ENCODE measurements at regions not wholly inside any gene's neighbourhood (a gene's known extent, or its start where the extent isn't known, plus 50 kb on each side); places are given as distances from the start of the nearest gene placed in this dataset.

DNA sequence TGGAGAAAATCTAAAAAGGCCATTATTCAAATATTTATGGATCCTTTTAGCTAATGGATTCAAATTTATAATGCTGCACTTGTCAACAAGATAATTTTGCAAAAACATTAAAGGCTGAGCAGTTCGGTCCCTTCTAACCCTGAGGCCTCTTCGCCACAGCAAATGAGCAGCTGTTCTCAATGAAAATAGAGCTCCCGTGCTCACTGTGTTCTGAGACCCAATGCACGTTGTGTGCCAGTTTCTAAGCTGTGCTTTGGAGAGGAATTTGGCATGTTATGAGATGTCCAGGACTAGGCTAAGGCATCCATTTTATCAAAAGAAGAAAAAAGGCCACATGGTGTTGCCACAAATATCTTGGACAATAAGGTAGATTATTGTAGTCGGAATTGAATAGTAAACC, 220.1 kb upstream of the TSHZ2 start:
- Histone ChIP-seq H3K9me3 (ENCODE audit: control extremely low read depth in 1 of 5, control insufficient read depth in 4 of 5, insufficient read depth in 2 of 5, low read depth in 1 of 5, low read length in 4 of 5) (peaks cover 0 to 2% (median 0%) of the 10 kb centered on the region in 5 experiments), H3K4me1 (ENCODE audit: control extremely low read depth in 1 of 4, control insufficient read depth in 4 of 4, insufficient read depth in 4 of 4, low read length in 3 of 4) (no peaks in the 10 kb centered on the region), H3K27ac (ENCODE audit: insufficient read depth in 1 of 2, low read depth in 1 of 2, low read length in 2 of 2, poor library complexity in 1 of 2, severe bottlenecking in 2 of 2) (no peak overlapping the region), H3K36me3 (ENCODE audit: control insufficient read depth in 4 of 4, insufficient read depth in 4 of 4, low read length in 3 of 4) (no peaks in the 10 kb centered on the region), H3K27me3 (replicated peaks in 2 of 5; ENCODE audit: control insufficient read depth in 4 of 5, insufficient read depth in 5 of 5, low read length in 4 of 5) (no peaks in the 10 kb centered on the region), H3K4me3 (ENCODE audit: control insufficient read depth in 1 of 7, extremely low read depth in 1 of 7, insufficient read depth in 4 of 7, low read depth in 2 of 7, low read length in 6 of 7) (no peak overlapping the region)
- no peak for DNase-seq
- CTCF ChIA-PET: no interaction called here
- POLR2A ChIA-PET: no interaction called here
- WGBS (ENCODE audit: insufficient coverage): 88% methylated on average over 4 of the region's 5 CpGs

DNA sequence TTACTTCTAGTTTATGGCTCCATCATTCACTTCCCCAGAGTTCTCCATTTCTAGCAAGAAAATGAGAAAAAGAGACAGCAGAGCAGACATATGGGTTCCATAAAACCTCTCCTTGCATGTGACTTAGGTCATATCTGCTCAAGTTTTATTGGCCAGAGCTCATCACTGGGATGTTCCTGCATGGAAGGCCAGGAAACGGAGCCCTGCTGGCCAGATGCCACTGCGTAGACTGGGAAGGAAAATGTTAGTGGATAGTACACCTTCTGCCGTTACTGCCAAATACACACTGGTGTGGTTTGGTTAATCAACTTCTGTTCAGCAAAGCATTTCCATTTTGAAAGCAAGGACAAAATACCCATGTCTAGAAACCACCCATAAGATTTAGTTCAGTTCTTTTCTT, 220.6 kb upstream of the TSHZ2 start:
- no peak for DNase-seq
- ChIA-PET POLR2A (no interaction called here), CTCF (no interaction called here)
- peaks cover 0 to 2% (median 0%) of the 10 kb centered on the region in 5 experiments for H3K9me3 ChIP-seq (ENCODE audit: control extremely low read depth in 1 of 5, control insufficient read depth in 4 of 5, insufficient read depth in 2 of 5, low read depth in 1 of 5, low read length in 4 of 5)
- no peak overlapping the region for H3K27ac ChIP-seq (ENCODE audit: insufficient read depth in 1 of 2, low read depth in 1 of 2, low read length in 2 of 2, poor library complexity in 1 of 2, severe bottlenecking in 2 of 2)
- H3K4me1 ChIP-seq (ENCODE audit: control extremely low read depth in 1 of 4, control insufficient read depth in 4 of 4, insufficient read depth in 4 of 4, low read length in 3 of 4): no peaks in the 10 kb centered on the region
- no peaks in the 10 kb centered on the region for H3K27me3 ChIP-seq (replicated peaks in 2 of 5; ENCODE audit: control insufficient read depth in 4 of 5, insufficient read depth in 5 of 5, low read length in 4 of 5)
- H3K36me3 ChIP-seq (ENCODE audit: control insufficient read depth in 4 of 4, insufficient read depth in 4 of 4, low read length in 3 of 4): no peaks in the 10 kb centered on the region
- no peak overlapping the region for H3K4me3 ChIP-seq (ENCODE audit: control insufficient read depth in 1 of 7, extremely low read depth in 1 of 7, insufficient read depth in 4 of 7, low read depth in 2 of 7, low read length in 6 of 7)
- no CpG with 5 or more reads among the region's 3 CpGs for WGBS (ENCODE audit: insufficient coverage)

DNA sequence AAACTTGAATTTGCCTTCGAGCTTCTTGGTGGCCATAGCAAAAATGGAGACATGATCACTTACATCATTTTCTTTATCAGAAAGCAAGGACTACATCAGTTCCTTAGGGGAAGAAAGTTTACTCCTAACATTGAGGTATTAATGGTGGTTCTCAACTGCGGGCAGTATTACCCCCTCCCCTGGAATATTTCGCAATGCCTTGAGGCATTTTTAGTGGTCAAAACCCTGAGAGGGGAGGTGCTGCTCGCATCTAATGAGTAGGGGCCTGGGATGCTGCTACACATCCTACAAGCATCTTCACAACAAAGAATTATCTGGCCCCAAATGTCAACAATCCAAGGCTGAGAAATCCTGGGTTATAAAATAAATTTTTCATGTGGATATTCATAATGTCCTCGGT, 222.2 kb upstream of the TSHZ2 start:
- POLR2A ChIA-PET: no interaction called here
- no peak overlapping the region for H3K27ac ChIP-seq (ENCODE audit: insufficient read depth in 1 of 2, low read depth in 1 of 2, low read length in 2 of 2, poor library complexity in 1 of 2, severe bottlenecking in 2 of 2)
- WGBS (ENCODE audit: insufficient coverage): 93% methylated on average over 3 of the region's 5 CpGs
- CTCF ChIA-PET: no interaction called here
- H3K9me3 ChIP-seq (ENCODE audit: control extremely low read depth in 1 of 5, control insufficient read depth in 4 of 5, insufficient read depth in 2 of 5, low read depth in 1 of 5, low read length in 4 of 5): peaks cover 0 to 2% (median 0%) of the 10 kb centered on the region in 5 experiments
- H3K27me3 ChIP-seq (replicated peaks in 2 of 5; ENCODE audit: control insufficient read depth in 4 of 5, insufficient read depth in 5 of 5, low read length in 4 of 5): no peaks in the 10 kb centered on the region
- H3K36me3 ChIP-seq (ENCODE audit: control insufficient read depth in 4 of 4, insufficient read depth in 4 of 4, low read length in 3 of 4): no peaks in the 10 kb centered on the region
- H3K4me3 ChIP-seq (ENCODE audit: control insufficient read depth in 1 of 7, extremely low read depth in 1 of 7, insufficient read depth in 4 of 7, low read depth in 2 of 7, low read length in 6 of 7): no peak overlapping the region
- no peaks in the 10 kb centered on the region for H3K4me1 ChIP-seq (ENCODE audit: control extremely low read depth in 1 of 4, control insufficient read depth in 4 of 4, insufficient read depth in 4 of 4, low read length in 3 of 4)
- no peak for DNase-seq

- CTCF ChIA-PET: no interaction called here
- DNase-seq: no peak
- no peaks in the 10 kb centered on the region for H3K4me1 ChIP-seq (ENCODE audit: control extremely low read depth in 1 of 4, control insufficient read depth in 4 of 4, insufficient read depth in 4 of 4, low read length in 3 of 4)
- no CpG with 5 or more reads among the region's 1 CpG for WGBS (ENCODE audit: insufficient coverage)
- H3K27ac ChIP-seq (ENCODE audit: insufficient read depth in 1 of 2, low read depth in 1 of 2, low read length in 2 of 2, poor library complexity in 1 of 2, severe bottlenecking in 2 of 2): no peak overlapping the region
- no peak overlapping the region for H3K4me3 ChIP-seq (ENCODE audit: control insufficient read depth in 1 of 7, extremely low read depth in 1 of 7, insufficient read depth in 4 of 7, low read depth in 2 of 7, low read length in 6 of 7)
- no peaks in the 10 kb centered on the region for H3K27me3 ChIP-seq (replicated peaks in 2 of 5; ENCODE audit: control insufficient read depth in 4 of 5, insufficient read depth in 5 of 5, low read length in 4 of 5)
- peaks cover 0 to 2% (median 0%) of the 10 kb centered on the region in 5 experiments for H3K9me3 ChIP-seq (ENCODE audit: control extremely low read depth in 1 of 5, control insufficient read depth in 4 of 5, insufficient read depth in 2 of 5, low read depth in 1 of 5, low read length in 4 of 5)
- no peaks in the 10 kb centered on the region for H3K36me3 ChIP-seq (ENCODE audit: control insufficient read depth in 4 of 4, insufficient read depth in 4 of 4, low read length in 3 of 4)
- POLR2A ChIA-PET: no interaction called here
Measured at GRCh38 chr20:52748990-52749389, 223.2 kb upstream of the TSHZ2 start.

DNA sequence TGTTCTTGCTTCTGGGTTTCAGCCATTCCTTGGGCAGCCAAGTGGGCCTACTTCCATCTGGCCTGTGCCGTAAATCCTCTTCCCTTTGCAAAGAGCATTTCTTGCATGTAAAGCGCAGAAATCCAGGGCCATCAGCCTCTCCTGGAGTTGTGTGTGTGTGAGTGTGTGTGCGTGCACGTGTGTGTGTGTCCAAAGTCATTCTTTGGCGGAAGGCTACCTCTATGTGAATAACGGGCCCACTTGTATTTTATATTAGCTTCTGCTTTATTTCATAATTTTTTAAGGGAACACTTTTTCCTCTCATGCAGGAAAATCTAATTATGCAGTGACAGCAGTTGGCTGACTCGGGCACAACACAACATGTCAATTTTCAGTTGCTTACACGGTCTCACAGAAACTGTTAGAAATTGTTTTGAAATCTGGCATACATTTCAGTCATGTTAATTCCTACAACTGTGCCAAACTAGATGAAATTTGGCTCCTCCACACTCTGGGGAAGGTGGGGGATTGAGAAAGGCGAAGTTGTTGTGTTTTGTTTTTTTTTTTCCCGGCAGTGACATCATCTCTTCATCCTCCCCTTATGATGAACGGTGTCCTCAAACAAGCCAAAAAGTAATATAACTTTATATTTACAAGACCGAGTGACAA, 223.7 kb upstream of the TSHZ2 start:
- Histone ChIP-seq H3K27ac (ENCODE audit: insufficient read depth in 1 of 2, low read depth in 1 of 2, low read length in 2 of 2, poor library complexity in 1 of 2, severe bottlenecking in 2 of 2) (no peak overlapping the region), H3K27me3 (replicated peaks in 2 of 5; ENCODE audit: control insufficient read depth in 4 of 5, insufficient read depth in 5 of 5, low read length in 4 of 5) (no peaks in the 10 kb centered on the region), H3K4me3 (ENCODE audit: control insufficient read depth in 1 of 7, extremely low read depth in 1 of 7, insufficient read depth in 4 of 7, low read depth in 2 of 7, low read length in 6 of 7) (no peak overlapping the region), H3K9me3 (ENCODE audit: control extremely low read depth in 1 of 5, control insufficient read depth in 4 of 5, insufficient read depth in 2 of 5, low read depth in 1 of 5, low read length in 4 of 5) (peaks cover 0 to 2% (median 0%) of the 10 kb centered on the region in 5 experiments), H3K4me1 (ENCODE audit: control extremely low read depth in 1 of 4, control insufficient read depth in 4 of 4, insufficient read depth in 4 of 4, low read length in 3 of 4) (no peaks in the 10 kb centered on the region), H3K36me3 (ENCODE audit: control insufficient read depth in 4 of 4, insufficient read depth in 4 of 4, low read length in 3 of 4) (no peaks in the 10 kb centered on the region)
- POLR2A ChIA-PET: no interaction called here
- CTCF ChIA-PET: no interaction called here
- DNase-seq: no peak
- 100% methylated on average over 2 of the region's 12 CpGs for WGBS (ENCODE audit: insufficient coverage)

GRCh38 chr20:52747845-52748284, 224.3 kb upstream of the TSHZ2 start:
- DNase-seq: no peak
- Histone ChIP-seq H3K4me1 (ENCODE audit: control extremely low read depth in 1 of 4, control insufficient read depth in 4 of 4, insufficient read depth in 4 of 4, low read length in 3 of 4) (no peaks in the 10 kb centered on the region), H3K4me3 (ENCODE audit: control insufficient read depth in 1 of 7, extremely low read depth in 1 of 7, insufficient read depth in 4 of 7, low read depth in 2 of 7, low read length in 6 of 7) (no peak overlapping the region), H3K27me3 (replicated peaks in 2 of 5; ENCODE audit: control insufficient read depth in 4 of 5, insufficient read depth in 5 of 5, low read length in 4 of 5) (no peaks in the 10 kb centered on the region), H3K27ac (ENCODE audit: insufficient read depth in 1 of 2, low read depth in 1 of 2, low read length in 2 of 2, poor library complexity in 1 of 2, severe bottlenecking in 2 of 2) (no peak overlapping the region), H3K36me3 (ENCODE audit: control insufficient read depth in 4 of 4, insufficient read depth in 4 of 4, low read length in 3 of 4) (no peaks in the 10 kb centered on the region), H3K9me3 (ENCODE audit: control extremely low read depth in 1 of 5, control insufficient read depth in 4 of 5, insufficient read depth in 2 of 5, low read depth in 1 of 5, low read length in 4 of 5) (peaks cover 0 to 2% (median 0%) of the 10 kb centered on the region in 5 experiments)
- ChIA-PET POLR2A (no interaction called here), CTCF (no interaction called here)
- 69% methylated on average over 3 of the region's 8 CpGs for WGBS (ENCODE audit: insufficient coverage)

GRCh38 chr20:52746770-52747169, 225.4 kb upstream of the TSHZ2 start:
- ChIA-PET POLR2A (no interaction called here), CTCF (no interaction called here)
- Histone ChIP-seq H3K4me3 (ENCODE audit: control insufficient read depth in 1 of 7, extremely low read depth in 1 of 7, insufficient read depth in 4 of 7, low read depth in 2 of 7, low read length in 6 of 7) (no peak overlapping the region), H3K9me3 (ENCODE audit: control extremely low read depth in 1 of 5, control insufficient read depth in 4 of 5, insufficient read depth in 2 of 5, low read depth in 1 of 5, low read length in 4 of 5) (peaks cover 0 to 2% (median 0%) of the 10 kb centered on the region in 5 experiments), H3K4me1 (ENCODE audit: control extremely low read depth in 1 of 4, control insufficient read depth in 4 of 4, insufficient read depth in 4 of 4, low read length in 3 of 4) (no peaks in the 10 kb centered on the region), H3K27me3 (replicated peaks in 2 of 5; ENCODE audit: control insufficient read depth in 4 of 5, insufficient read depth in 5 of 5, low read length in 4 of 5) (no peaks in the 10 kb centered on the region), H3K36me3 (ENCODE audit: control insufficient read depth in 4 of 4, insufficient read depth in 4 of 4, low read length in 3 of 4) (no peaks in the 10 kb centered on the region), H3K27ac (ENCODE audit: insufficient read depth in 1 of 2, low read depth in 1 of 2, low read length in 2 of 2, poor library complexity in 1 of 2, severe bottlenecking in 2 of 2) (no peak overlapping the region)
- WGBS (ENCODE audit: insufficient coverage): 100% methylated on average over 2 of the region's 6 CpGs
- DNase-seq: no peak
